Activated T-cell treated with anti-CD3 and anti-CD28 coated beads, Interleukin-2, amount 50 U/mL, for 48 hours (primary cell): ENCODE measurements at regions not wholly inside any gene's neighbourhood (a gene's known extent, or its start where the extent isn't known, plus 50 kb on each side); places are given as distances from the start of the nearest gene placed in this dataset.
A peak's percentile ranks its signal among the peaks of the same experiment; 100 is the strongest.

ENCODE experiments used
- DNase-seq, 2 experiments: peaks; one replicate each; pipeline ENCODE4 v3.0.0-alpha.2; 2020

DNA sequence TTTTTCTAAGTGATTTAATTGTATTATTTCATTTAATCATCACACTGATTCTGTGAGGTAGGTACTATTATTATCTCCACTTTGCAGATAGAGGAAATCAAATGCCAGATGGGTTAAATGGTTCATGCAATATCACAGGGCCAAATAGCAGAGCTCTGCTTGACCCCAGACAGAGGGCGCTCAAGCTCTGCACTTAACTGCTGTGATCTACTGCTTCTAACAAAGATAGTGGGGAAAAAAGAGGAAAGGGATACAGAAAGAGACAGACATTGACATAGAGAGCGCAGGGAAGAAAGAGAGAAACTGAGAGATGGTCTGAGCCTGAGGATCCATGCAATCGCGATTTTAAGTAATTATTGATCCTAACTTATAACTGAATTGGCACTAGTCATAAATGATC lies 279.1 kb upstream of the THRB start:
- peak in 1 of 2 experiments; percentile 15 for DNase-seq

DNA sequence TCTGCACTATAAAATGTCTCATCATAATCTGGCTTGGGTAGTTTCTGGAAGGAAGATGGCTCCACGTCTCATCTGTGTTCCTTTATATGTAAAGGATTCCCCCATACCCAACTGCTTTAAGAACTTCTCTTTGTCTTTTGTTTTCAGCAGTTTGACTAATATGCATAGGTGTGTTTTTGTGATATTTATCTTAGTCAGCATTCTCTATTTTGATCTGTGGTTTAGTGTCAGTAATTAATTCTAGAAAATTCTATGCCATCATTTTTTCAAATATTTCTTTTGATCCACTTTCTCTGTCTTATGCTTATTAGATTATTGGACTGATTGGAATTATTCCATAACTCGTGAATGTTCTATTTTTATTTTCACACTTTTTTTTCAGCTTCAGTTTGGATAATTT lies 286.3 kb upstream of the THRB start:
- DNase-seq, result no peak

DNA sequence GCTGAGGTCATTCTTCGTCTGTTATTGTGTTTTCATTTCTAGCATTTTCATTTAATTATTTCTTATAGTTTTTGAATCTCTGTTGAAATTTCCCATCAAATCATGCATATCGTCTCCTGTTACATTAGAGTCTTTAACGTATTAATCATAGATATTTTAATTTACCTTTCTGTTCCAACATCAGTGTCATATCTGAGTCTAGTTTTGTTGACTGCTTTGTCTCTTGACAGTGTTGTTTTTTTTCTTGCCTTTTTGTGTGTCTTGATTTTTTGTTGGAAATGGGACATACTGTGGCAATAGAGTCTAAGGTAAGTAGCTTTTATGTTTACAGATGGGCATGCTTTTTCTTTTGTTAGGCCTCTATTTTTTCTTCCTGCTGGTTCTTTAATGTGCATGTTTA lies 286.8 kb upstream of the THRB start:
- DNase-seq, result no peak

DNA sequence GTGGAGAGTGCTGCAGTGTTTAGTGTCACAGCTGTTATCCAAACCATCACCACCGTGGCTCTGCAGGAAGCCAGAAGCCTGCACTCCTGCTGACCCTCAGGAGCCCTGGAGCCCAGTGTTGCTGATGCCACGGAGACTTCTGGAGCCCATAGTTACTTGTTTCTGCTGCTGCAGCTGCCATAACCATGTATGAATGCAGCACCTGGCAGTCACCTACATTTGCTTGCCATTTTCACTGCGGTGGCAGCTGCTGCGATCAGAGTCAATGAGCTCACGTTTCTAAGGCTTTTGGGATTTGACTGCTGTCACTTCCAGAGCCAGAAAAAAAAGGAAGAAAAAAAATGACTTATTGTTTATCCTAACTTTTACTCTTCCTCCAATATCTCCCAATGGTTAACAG lies 299.2 kb upstream of the THRB start:
- DNase-seq, result no peak

DNA sequence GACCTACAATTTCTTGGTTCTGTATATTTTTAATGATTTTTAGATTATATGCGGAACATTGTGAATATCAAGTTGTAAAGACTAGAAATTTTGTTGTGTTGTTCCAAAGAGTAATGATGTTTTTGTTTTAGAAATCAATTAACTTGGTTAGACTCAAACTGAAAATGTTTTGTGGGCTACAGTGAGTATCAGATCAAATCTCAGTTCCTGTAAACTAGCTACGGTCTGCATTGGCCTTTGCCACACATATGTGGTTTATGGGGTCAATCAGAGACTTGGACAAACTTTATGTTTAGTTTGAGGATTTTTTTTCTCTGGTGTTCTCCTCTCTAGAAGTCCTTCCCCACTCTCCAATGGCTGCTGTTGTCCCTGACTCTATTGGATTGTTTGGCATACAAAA lies 308.0 kb upstream of the THRB start:
- no peak for DNase-seq

DNA sequence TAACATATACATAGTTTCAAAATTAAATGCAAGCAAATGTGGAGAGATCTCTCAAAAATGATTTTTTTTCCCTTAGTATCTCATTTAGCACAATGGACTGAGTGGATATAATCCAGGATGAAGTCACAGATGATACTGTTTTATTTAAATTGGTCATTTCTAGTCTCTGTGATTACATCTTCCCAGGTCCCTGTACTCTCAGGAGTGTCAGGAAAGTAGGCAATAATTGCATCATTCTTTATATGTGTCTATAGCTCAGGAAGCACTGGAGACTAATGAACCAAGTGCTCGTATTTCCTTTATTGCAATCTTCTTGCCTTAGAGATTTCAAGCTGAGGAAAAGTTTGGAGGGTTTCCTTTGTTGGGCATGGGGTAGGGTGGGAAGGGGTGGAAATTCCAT lies 309.4 kb upstream of the THRB start:
- no peak for DNase-seq

DNA sequence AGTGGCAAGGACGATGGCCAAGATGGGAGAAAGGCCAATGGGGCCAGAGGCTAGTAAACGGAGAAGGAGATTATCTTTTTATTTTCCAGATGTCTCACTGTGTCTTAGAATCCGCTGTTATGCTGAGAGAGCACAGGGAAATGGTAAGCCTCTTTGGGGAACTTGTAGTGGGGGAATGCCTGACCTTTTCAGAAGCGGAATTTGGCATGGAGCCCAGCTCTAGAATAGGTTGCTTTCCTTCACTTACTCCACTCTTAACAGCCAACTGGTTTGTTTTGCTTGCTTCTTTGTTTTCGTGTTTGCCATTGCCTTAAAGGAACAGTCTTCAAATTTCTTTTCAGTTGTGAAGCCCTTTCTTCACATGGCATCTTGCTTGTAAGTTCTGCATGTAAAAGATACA lies 316.2 kb upstream of the THRB start:
- no peak for DNase-seq

DNA sequence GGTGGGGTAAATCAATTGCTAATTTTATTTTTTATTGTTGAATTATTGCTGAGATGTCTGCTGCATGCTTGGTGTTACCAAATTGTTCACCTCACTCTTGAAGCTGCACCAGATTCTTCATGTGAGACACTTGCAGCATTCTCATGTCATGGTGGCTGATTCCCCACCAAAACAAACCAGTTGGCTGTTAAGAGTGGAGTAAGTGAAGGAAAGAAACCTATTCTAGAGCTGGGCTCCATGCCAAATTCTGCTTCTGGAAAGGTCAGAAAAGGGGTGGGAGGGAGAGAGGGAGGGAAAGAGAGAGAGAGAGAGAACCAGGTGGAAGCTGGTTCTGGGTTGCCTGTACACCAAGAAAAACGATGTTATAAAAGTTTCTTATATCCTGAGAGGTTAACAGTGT lies 317.5 kb upstream of the THRB start:
- DNase-seq, result no peak

DNA sequence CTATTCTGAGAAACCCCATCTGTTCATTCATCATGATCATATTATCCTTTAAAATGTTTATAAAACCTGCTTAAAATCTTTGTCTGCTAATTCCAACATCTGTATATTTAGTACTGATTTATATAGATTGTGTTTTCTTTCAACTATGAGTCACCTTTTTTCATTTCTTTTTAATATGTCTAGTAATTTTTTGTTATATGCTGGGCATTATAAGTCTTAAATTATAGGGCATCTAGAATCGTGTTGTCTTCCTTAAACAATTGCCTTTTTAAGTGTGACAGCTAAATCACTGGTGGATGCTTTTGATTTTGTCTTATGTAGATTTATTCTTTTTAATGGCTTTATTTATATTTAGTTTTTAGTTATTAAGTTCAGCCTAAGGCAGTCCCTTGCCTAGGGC lies 323.4 kb upstream of the THRB start:
- DNase-seq, result no peak

DNA sequence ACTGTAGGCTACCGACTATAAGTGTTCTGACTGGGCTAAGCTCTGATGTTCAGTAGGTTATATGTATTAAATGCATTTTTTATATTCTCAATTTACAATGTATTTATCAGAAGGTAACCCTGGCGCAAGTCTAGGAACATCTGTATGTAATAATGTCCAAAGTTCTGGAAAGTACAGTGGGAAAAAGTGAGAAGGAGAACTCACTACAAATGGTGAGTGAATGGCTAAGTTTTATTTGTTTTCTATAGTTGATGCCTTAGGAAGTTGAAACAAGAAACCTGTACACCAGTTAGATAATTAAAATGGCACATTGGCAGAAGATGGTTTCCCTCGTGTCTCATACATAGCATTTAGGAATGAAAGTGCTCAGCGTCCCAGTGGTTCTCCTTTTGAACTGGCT lies 333.4 kb upstream of the THRB start:
- no peak for DNase-seq

DNA sequence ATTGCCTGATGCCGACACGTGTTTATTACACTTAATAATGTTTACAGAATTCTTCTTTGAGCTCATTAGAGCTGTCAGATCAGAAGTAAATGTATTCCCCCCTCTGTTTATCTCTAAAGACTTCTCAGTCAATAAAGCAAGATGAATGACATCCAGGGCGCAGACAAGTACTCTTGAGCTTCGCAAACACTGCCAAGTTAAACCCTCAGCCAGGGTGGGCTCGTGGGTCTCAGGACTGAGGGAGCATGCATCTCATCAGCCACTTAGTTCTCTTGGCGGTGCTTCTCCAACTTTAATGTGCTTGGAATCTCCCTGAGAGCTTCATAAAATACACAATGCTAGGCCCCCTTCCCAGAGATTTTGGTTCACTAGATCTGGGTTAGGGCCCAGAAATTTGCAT lies 333.9 kb upstream of the THRB start:
- no peak for DNase-seq

DNA sequence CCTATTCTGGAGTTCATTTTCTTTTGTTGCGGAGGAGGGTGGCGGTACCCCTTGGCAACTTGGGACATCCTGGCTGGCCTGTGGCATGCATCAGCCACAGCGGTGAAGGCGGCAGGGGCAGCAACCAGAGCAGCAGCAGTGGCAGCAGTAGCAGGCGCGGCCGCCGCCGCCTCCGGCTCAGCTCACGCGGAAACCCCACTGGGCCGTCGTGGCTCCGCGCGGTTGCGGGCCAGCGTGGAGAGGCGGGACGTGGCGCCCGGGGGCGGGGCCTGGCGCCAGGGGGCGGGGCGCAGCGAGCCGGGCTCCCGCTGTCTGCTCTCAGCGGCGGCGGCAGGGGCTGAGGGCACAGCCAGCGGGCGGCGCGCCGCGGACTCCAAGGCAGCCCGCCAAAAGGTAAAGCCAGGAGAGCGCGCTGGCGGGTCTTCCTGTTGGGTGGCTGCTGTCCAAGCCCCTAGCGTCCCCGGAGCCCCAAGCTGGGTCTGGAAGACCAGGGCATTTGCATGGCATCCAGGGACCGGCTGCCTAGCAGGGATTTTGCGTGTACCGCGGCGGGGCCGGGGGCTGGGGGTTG lies 334.4 kb upstream of the THRB start:
- peak in 1 of 2 experiments; percentile 17 for DNase-seq

DNA sequence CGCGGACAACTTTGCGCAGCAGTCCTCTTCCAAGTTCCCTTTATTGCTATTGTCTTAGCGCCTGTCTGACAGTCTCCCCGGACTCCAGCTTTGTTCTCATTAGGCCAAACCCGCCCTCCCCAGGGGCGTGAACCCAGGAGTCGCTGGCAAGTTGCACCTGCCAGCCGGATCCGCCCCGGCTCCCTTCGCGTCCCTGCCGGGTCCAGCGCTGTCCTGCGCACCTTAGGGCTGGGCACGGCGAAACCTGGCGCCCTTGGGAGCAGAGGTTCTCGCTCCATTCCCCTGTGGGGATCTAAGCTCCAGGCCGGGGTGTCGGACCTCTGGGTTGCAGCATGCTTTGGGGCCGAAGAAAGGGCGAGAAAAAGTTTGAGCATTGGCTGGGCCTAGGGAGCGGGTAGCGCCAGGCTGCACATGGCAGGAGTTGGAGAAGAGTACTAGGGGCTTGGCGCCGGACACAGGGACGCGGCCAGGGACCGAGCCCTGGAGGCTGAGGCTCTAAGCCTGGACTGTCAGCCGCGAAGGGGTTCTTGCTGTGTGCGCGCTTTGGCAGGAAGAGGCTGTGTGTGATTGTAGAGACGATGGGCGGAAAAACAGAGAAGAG lies 335.1 kb upstream of the THRB start:
- no peak for DNase-seq

DNA sequence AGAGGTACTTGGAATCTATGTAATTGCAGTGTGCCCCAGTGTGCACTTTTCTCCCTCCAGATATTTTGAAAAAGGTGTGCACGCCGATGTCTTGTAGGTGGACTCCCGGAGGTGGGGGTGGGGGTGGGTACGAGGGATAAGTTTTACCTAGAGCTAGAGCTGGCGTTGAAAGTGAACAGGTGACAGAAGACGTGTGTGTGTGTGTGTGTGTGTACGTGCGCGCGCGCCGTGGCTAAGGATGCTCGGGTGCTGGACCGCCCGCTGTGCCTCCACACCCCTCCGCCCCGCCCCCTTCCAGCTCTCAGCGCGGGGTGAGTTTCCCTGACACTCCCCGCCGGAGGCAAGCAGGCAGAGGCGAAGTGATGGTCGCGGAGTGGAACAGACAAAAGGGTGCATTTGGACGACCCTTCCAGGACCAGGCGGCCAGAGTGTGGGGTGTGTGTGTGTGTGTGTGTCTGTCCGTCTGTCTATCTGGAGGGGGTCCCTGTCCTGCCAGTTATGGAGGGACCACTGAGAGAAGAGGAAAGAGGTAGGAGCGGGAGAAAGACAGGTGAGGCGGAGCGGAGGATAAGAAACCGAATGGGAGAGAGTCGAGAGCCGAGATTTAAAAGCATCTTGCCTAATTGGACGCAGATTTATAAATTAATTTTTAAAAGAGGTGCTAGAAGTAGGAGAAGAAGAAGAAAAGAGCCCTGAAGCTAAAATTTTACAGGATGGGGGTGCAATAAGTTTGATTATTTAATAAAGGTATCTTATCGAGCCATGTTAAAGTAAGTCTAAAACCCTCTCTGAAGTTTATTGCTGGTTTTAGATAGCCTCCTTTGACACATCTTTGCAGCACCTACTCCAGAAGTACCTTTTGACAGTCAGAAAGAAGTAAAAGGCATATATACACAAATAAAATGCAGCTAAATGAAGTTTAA lies 335.8 kb upstream of the THRB start:
- no peak for DNase-seq

DNA sequence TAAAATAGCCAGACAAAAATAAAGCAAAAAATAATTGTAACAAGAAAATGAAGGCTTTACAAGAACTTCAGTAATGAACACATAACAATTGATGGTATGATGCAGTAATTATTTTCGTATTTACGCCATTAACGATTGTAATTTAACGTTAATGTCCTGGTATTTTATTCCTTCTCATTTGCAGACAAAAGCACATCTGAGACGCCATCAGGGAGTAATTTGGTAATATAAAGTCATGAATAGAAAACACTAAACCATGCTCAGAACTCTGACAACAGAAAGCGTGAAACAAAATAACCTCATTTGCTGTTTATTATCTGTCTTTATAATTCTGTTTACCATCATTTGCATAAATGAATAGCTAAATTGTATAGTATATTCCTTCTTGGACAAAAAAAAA lies 336.6 kb upstream of the THRB start:
- no peak for DNase-seq

DNA sequence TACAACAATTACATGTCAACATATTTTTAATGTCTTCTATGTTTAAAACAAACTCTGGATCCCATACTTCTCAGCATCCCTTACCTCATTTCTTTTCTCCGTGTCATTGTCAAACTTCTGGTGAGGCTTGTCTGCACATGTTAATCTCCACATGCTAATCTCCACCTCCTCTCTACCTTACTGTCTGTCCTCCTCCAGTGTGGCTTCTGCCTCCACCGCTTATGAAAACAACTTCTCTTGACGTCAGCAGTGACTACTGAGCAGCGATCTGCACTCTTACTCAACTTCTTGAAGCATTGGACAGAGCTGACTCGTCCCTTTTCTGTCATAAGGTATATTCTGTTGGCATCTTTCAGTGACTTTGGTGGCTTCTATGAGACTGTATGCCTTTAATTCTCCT lies 338.2 kb upstream of the THRB start:
- DNase-seq, result no peak

DNA sequence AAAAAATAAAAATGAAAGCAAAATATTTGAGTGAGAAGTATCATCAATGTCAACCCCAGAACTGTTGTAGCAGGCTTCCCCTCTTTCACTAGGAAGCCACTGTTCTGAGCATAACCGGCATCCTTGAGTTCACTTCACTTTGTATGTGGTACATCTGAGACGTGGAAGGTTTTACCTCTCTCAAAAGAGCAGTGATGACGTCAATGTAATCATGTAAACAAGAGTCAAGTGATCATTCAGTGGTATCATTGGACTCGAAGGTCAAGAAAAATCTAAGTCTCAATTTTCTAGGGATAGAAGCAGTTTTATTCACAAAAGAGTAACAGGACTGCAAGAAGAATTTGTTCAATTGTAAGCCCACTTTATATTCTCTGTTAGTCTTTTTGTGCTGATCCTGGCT lies 339.8 kb upstream of the THRB start:
- no peak for DNase-seq

DNA sequence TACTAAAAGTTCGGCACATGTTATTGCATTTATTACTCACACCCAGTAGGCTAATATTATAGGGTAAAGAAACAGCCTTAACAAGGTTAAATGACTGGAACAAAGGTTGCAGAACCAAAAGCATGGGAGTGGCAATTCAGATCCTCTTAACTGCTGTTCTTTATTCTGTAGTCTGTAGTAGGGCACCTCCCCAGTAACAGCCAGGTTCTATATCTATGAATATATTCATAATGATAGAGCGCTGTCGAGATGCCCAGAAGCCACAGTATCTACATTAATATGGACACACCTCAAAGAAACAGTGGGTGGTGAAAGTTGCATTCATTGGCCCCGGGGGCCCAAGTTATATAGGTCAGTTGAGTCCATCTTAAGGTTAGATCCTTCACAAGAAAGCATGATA lies 340.9 kb upstream of the THRB start:
- DNase-seq, result no peak

DNA sequence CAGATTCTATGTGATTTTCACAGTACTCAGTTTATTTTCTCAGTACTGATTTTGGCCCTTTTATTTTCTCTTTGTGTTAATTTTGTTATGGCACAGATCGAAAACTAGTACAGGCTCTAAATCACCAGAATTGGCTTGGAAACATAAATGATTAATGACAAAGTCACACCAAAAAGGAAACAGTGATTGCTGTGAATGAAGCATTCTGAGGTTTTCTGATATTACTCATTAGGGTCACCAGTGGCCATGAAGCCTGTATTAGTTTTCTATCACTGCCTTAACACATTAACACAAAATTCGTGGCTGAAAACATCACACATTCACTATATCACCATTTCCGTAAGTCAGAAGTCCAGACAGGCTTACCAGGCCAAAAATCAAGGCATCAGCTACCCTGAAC lies 343.0 kb upstream of the THRB start:
- DNase-seq, result no peak

DNA sequence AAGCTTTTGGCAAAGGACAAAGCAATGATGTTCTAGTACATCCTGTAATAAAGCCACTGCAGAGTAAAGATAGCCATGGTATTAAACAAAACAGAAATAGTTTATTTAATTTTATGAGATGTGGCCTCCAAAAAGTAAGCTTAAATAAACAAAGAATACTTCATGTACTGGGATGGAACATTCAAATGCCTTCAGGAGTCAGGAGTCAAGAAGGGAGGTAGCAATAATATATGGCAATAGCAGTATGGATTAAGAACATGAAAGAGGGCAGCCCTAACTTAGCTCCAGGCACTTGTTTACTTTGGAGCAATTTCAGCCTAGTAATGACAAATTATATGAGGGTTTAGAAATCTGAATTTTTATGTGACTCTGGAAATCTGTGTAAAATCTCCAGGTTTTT lies 343.9 kb upstream of the THRB start:
- DNase-seq, result no peak

DNA sequence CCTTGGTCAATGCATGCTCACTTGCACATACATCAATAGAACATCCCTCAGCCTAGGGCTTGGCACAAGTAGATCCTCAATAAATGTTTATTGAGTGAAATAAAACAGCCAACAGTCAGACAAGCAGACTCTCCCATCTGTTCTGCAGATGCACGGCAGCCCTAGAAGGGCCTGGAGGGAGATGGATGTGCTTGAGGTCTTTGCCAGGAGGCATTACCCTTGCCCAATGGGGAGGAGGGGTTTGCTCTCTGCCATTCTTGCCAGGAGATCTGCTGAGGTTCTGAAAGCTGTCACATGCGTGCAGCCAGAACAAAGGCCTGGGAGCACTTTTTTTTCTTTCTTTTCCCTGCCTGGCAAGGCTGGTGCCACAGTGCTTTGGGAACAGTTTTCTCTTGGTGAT lies 349.3 kb upstream of the THRB start:
- DNase-seq, result no peak

DNA sequence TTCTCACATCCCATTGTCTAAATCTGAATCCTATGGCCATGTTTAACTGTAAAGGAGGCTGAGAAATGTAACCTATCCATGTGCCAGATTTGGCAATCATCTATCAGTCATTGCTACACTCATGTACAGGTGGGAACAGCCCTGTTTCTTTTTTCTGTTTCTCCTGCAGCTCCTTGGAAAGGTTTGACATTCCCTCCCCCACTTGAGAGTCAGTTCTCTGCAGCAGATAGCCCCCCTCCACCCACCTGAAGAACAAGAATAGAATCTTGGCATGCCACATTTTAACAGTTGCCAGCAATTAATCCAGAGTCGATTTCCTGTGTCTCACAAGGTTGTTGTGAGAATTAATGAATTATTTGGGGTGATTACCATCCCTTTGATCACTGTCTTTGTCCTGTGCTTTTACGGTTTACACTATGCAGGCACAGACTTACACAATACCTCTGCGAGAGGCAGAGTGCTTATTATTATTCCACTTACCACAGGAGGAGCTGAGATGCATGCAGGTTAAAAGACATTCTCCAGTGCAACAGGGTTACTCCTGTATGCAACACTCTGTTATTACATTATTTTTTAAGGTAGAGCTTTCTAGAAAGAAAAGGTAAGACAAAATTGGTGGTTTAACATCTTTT lies 351.0 kb upstream of the THRB start:
- no peak for DNase-seq

DNA sequence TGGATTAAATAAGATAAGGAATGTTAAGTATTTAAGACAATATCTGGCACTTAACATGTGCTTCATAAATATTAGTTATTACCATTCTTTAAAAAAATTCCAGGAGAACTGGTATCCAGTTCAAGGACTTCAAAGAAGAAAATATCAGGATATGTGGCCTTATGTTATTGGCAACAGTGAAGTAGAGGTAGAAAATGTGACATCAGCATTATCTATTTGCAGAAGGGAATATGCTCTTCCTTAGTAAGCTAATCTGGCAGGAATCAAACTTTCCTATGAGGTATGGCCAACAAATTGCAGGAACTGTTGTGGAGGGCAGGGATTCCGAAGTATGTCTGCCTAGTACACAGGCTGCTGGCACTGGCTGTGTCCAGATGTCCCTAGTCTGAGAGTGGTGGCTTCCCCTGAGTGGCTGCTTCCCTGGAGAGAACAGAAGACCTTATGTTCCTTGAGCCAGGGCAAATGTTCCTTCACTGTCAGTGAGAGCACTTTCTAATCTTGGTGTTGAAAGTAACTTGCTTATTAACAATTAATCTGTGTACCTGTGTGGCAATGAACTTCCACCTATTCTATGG lies 351.7 kb upstream of the THRB start:
- DNase-seq, result no peak

DNA sequence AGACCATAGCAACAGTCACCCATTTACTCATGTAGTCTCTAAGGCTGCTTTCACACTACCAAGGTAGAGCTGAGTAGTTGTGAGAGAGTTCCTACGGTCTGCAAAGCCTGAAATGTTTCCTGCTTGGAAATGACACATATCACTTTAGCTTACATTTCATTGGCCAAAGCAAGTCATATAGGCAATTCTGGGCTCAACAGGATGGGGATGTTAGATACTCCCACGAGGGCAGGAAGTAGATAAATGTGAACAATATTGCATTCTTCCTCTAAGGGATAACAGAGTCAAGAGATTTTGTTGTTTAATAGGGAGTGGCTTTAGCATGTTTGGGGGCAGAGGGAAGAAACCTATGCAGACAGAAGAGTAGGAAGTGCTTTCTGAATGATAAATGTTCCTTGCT lies 355.6 kb upstream of the THRB start:
- DNase-seq, result no peak
